ENCODE measurements at regions not wholly inside any gene's neighbourhood (a gene's known extent, or its start where the extent isn't known, plus 50 kb on each side); places are given as distances from the start of the nearest gene placed in this dataset.

DNA sequence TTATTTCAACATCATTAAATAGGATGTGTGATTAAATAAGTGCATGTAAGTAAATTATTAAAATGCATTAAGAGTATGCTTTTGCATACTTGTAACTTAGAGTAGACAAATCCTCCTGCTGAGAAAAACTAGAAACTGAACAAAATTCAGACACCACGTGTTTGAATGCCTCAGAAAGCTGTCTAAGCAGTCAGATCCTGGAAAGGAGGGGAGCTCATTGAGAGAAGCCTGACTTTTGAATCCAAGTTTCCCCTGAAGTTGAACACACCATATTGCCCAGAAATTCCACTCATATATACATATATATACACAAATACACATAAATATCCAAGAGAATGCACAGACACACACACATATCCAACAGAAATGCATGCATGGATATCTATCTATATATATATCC lies 190.0 kb upstream of the BMP2 start:
- DNase-seq (ENCODE audit: low spot score in 2 of 2): no peak
- Histone ChIP-seq H3K4me1 (no peaks in the 10 kb centered on the region), H3K27me3 (no peaks in the 10 kb centered on the region), H3K4me3 (no peak overlapping the region), H3K9me3 (no peaks in the 10 kb centered on the region), H3K36me3 (no peaks in the 10 kb centered on the region), H3K27ac (no peak overlapping the region)
- intact Hi-C loops (cut with DNase I; ENCODE audit: low total_unique reads): no loop called here
- TF ChIP-seq, protein P1, sequence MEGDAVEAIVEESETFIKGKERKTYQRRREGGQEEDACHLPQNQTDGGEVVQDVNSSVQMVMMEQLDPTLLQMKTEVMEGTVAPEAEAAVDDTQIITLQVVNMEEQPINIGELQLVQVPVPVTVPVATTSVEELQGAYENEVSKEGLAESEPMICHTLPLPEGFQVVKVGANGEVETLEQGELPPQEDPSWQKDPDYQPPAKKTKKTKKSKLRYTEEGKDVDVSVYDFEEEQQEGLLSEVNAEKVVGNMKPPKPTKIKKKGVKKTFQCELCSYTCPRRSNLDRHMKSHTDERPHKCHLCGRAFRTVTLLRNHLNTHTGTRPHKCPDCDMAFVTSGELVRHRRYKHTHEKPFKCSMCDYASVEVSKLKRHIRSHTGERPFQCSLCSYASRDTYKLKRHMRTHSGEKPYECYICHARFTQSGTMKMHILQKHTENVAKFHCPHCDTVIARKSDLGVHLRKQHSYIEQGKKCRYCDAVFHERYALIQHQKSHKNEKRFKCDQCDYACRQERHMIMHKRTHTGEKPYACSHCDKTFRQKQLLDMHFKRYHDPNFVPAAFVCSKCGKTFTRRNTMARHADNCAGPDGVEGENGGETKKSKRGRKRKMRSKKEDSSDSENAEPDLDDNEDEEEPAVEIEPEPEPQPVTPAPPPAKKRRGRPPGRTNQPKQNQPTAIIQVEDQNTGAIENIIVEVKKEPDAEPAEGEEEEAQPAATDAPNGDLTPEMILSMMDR (IDR thresholded peaks at IDR 0.05): no peak
- TF ChIP-seq POLR2AphosphoS5 (IDR thresholded peaks at IDR 0.05) (no peak), POLR2A (IDR thresholded peaks at IDR 0.05) (no peak)

DNA sequence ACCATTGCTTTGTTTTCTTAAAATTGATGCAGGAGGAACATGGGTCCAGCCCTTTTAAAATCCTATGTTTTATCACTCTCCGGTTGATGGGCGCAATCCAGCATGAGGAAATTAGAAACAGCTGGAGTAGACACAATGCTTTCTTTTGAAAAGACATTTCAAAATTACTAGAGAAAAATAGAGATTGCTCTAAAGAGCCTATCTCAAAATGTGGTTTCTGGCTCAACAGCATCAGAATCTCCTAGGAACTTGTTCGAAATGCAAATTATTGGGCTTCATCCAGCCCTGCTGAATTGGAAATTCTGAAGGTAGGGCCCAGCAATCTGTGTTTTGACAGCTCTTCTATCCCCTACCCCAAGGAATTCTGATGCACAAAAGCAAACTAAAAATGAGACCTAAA lies 190.8 kb upstream of the BMP2 start:
- Histone ChIP-seq H3K4me1 (no peaks in the 10 kb centered on the region), H3K4me3 (no peak overlapping the region), H3K36me3 (no peaks in the 10 kb centered on the region), H3K27ac (no peak overlapping the region), H3K27me3 (no peaks in the 10 kb centered on the region), H3K9me3 (no peaks in the 10 kb centered on the region)
- DNase-seq (ENCODE audit: low spot score in 2 of 2): no peak
- intact Hi-C loops (cut with DNase I; ENCODE audit: low total_unique reads): no loop called here
- TF ChIP-seq, protein P1 (IDR thresholded peaks at IDR 0.05): no peak
- TF ChIP-seq POLR2A (IDR thresholded peaks at IDR 0.05): no peak
- TF ChIP-seq POLR2AphosphoS5 (IDR thresholded peaks at IDR 0.05): no peak

DNA sequence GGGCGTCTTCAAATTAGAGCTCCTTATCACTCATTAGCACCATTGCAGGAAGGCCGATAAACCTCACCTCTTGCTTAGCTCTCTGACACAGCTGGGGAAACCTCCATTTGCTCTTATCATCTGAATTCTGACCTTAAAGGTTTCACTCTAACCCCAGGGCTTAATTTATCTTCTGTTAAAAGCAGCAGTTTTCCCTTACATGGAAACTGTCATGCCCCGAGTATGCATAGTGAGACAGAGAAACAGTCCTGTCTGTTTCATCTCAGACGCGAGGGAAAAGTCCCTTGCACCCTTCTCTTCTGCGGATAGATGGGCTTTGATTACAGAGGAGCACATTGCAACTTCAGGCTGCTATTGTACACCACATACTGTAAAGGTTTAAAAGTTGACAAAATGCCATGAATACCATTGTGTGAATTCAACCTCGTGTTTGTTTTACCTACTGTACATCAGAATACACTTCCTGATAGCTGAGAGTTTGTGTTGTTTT lies 191.5 kb upstream of the BMP2 start:
- Histone ChIP-seq H3K27me3 (no peaks in the 10 kb centered on the region), H3K4me3 (no peak overlapping the region), H3K36me3 (no peaks in the 10 kb centered on the region), H3K4me1 (no peaks in the 10 kb centered on the region), H3K9me3 (no peaks in the 10 kb centered on the region), H3K27ac (no peak overlapping the region)
- no peak for DNase-seq (ENCODE audit: low spot score in 2 of 2)
- TF ChIP-seq POLR2AphosphoS5 (IDR thresholded peaks at IDR 0.05): no peak
- TF ChIP-seq, protein P1 (IDR thresholded peaks at IDR 0.05): no peak
- TF ChIP-seq POLR2A (IDR thresholded peaks at IDR 0.05): no peak
- intact Hi-C loops (cut with DNase I; ENCODE audit: low total_unique reads): no loop called here

DNA sequence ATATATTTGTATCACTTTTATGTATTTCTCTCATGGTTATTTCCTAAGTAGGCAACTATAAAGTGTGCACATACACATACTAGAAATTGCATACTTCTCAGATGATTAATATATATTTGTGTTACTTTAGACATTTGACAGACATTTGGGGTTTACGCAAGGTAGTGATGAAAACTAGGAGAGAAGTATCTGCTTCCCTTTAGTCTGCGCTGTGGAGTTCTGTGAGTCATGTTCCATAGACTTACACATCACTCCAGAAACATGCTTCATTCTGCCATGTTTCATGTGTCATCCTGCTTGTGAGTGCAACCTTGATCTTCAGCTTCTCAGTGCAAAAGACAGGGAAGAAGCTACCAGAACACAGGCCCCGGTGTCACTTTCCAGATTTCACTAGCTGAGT lies 200.7 kb upstream of the BMP2 start:
- Histone ChIP-seq H3K4me1 (no peaks in the 10 kb centered on the region), H3K27me3 (no peaks in the 10 kb centered on the region), H3K4me3 (no peak overlapping the region), H3K36me3 (no peaks in the 10 kb centered on the region), H3K9me3 (no peaks in the 10 kb centered on the region), H3K27ac (no peak overlapping the region)
- intact Hi-C loops (cut with DNase I; ENCODE audit: low total_unique reads): no loop called here
- TF ChIP-seq POLR2A (IDR thresholded peaks at IDR 0.05) (no peak), POLR2AphosphoS5 (IDR thresholded peaks at IDR 0.05) (no peak)
- TF ChIP-seq, protein P1 (IDR thresholded peaks at IDR 0.05): no peak
- DNase-seq (ENCODE audit: low spot score in 2 of 2): no peak

DNA sequence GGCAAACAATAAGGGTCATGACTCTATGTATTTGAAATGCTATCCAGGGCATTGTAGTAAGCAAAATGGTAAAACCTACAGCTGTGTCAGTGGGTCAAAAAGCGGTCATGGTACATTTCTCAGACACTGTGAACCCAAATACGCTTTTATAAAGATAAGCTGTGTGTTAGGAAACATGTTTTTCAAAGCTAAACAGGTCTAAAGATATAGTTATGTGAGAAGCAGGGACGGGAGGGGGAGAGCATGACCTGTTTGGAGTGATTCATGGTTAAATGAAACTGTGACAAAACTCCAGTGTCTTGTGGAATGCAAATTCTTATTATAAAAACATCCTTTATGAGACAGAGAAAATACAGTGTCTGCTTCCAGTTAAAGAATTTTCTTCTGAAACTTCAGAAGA lies 205.4 kb upstream of the BMP2 start:
- Histone ChIP-seq H3K36me3 (no peaks in the 10 kb centered on the region), H3K4me3 (no peak overlapping the region), H3K27me3 (no peaks in the 10 kb centered on the region), H3K9me3 (no peaks in the 10 kb centered on the region), H3K27ac (no peak overlapping the region), H3K4me1 (no peaks in the 10 kb centered on the region)
- no peak for TF ChIP-seq POLR2AphosphoS5 (IDR thresholded peaks at IDR 0.05)
- TF ChIP-seq, protein P1 (IDR thresholded peaks at IDR 0.05): no peak
- no peak for TF ChIP-seq POLR2A (IDR thresholded peaks at IDR 0.05)
- intact Hi-C loops (cut with DNase I; ENCODE audit: low total_unique reads): no loop called here
- no peak for DNase-seq (ENCODE audit: low spot score in 2 of 2)

Measured in breast epithelium (tissue), 4 donors.